GDM1 (cell line): ENCODE measurements at regions not wholly inside any gene's neighbourhood (a gene's known extent, or its start where the extent isn't known, plus 50 kb on each side); places are given as distances from the start of the nearest gene placed in this dataset.
"Not testable (repeated sequence)": the region's sequence is repeated elsewhere in the genome, so short reads cannot be mapped to it uniquely, and the experiment has no call there.

Experiments
- DNase-seq: peaks from one replicate; lab custom pipeline; 2025; lab: John Stamatoyannopoulos, UW

- no peak for DNase-seq
These were observed 91.0 kb upstream of the DAPK1 start for GRCh38 chr9:87406543-87407166.

DNA sequence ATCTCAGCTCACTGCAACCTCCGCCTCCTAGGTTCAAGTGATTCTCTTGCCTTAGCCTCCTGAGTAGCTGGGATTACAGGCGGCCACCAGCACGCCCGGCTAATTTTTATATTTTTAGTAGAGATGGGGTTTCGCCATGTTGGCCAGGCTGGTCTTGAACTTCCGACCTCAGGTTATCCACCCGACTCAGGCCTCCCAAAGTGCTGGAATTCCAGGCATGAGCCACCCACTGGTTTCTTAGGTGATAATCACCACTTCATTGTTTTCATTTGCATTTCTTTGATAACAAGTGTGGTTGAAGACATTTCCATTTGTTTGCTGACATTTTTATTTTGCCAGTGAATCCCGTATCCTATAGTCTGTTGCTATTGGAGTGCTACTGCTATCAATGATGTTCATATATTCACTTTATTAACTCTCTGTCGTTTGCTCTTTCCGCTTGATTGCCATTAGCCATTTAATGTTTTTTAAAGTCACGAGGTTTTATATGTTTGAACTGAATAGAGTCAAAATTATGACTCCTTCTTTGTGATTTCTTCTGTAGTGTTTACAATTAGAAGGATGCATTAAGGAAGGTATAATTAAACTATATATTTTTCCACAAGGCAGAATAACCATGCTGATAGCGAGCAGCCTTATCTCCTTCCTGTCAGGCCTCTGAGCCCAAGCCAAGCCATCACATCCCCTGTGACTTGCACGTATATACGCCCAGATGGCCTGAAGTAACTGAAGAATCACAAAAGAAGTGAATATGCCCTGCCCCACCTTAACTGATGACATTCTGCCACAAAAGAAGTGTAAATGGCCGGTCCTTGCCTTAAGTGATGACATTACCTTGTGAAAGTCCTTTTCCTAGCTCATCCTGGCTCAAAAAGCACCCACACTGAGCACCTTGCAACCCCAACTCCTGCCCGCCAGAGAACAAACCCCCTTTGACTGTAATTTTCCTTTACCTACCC, 87.3 kb upstream of the DAPK1 start:
- DNase-seq = not testable (repeated sequence)

GRCh38 chr9:87420884-87421283, 76.8 kb upstream of the DAPK1 start:
- DNase-seq = no peak

GRCh38 chr9:87421734-87422133, 75.9 kb upstream of the DAPK1 start:
- DNase-seq = no peak

- no peak for DNase-seq
These were observed 74.7 kb upstream of the DAPK1 start for GRCh38 chr9:87422999-87423398.

DNA sequence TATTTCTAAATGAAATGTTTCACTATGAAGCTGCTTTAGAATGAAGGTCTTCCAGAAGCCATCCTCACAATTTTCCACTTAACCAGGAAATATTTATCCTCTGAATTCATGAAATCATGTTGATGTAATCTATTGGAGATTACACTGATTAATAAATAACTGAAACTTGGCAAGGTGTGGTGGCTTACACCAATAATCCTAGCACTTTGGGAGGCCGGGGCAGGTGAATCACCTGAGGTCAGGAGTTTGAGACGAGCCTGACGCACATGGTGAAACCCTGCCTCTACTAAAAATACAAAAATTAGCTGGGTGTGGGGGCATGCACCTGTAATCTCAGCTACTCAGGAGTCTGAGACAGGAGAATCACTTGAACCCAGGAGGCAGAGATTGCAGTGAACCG, 73.8 kb upstream of the DAPK1 start:
- DNase-seq = not testable (repeated sequence)

DNA sequence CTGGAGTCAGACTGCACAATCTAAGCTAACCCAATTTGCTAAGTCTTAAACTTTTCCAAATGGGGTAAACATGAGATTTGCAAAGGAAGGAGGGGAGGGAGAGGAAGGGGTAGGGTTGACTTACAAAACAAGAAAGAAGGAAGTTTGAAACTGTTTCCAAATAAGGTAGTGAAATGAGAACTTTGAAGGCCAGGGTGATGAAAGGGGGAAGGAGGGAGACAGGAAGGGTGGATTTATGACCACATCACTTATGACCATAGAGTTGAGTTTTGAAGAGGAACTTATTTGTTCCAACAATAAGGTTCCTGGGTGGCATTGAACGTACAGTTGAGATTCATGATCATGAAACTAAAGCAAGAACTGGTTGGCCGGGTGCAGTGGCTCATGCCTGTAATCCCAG, 72.5 kb upstream of the DAPK1 start:
- DNase-seq = peak; percentile 7

GRCh38 chr9:87427851-87428506, 69.7 kb upstream of the DAPK1 start:
- DNase-seq = no peak

GRCh38 chr9:87428659-87429058, 69.0 kb upstream of the DAPK1 start:
- DNase-seq = no peak

DNA sequence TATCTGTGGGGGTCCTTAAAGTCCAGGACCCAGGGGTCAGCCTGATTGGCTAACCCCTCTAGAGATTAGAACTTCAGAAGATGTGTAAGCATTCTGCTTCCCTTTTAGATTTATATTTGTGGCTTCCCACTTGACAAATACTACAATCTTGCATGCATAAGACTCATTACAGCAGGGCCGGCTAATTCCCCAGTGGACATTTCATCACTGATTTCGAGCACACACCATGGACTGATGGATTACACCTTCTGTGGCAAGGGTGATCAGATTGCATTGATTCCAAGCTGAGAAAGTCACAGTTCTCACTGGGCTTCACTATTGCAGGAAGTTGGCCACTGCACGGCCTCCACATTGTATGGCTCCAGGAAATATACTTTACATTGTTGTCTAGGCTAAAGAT, 65.8 kb upstream of the DAPK1 start:
- no peak for DNase-seq

- no peak for DNase-seq
These were observed 63.8 kb upstream of the DAPK1 start for GRCh38 chr9:87433853-87434252.

- no peak for DNase-seq
These were observed 63.3 kb upstream of the DAPK1 start for GRCh38 chr9:87434366-87434765.

- no peak for DNase-seq
These were observed 62.3 kb upstream of the DAPK1 start for GRCh38 chr9:87435189-87435880.

- DNase-seq = no peak
These were observed 61.0 kb upstream of the DAPK1 start for GRCh38 chr9:87436716-87437115.

DNA sequence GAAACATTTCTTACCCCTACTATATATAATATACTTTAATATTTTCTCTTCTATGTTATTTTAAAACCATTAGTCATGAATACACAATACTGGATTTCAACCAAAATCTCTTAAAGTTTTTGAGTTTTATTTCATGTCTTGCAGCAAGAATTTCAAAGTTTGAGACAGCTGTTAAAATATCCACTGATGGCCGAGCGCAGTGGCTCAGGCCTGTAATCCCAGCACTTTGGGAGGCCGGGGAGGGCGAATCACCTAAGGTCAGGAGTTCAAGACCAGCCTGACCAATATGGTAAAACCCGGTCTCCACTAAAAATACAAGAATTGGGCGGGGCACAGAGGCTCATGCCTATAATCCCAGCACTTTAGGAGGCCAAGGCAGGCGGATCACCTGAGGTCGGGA, 59.7 kb upstream of the DAPK1 start:
- no peak for DNase-seq

GRCh38 chr9:87441251-87441650, 56.4 kb upstream of the DAPK1 start:
- no peak for DNase-seq

DNA sequence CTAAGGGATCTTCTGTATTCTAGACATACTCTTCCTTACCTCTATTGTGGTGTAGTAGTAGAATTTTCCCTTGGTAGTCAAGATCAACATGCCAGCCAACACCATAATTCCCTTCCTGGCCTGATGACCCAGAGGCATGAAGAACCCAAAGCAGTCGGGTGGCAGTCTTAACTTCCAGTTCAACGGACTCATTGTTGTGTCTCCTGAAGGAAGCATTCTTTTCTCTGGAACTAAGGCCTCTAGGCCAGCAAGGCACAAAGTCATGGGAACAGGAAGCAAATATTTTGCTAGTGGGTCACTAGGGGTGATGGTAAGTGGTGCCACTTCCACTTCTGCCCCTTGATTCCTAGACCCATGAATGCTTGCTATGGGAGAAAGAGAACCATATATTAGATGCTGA, 55.2 kb upstream of the DAPK1 start:
- no peak for DNase-seq

DNA sequence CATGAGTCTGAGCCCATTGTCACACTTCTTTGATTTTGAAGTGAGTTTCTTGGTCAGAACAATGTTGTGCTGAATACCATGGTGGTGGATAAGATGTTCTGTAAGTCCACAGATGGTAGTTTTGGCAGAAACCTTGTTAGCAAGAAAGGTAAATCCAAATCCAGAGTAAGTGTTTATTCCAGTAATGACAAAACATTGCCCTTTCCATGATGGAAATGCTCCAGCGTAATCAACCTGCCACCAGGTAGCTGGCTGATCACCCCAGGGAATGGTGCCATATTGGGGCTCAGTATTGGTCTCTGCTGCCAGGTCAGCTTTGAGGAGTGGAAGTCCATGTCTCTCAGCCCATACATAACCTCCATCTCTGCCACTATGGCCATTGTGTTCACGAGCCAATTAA, 54.7 kb upstream of the DAPK1 start:
- DNase-seq = no peak

- no peak for DNase-seq
These were observed 54.2 kb upstream of the DAPK1 start for GRCh38 chr9:87443461-87443860.

- peak; percentile 4 for DNase-seq
These were observed 52.0 kb upstream of the DAPK1 start for GRCh38 chr9:87445646-87446045.

- no peak for DNase-seq
These were observed 51.1 kb upstream of the DAPK1 start for GRCh38 chr9:87446527-87446926.
